ENCODE measurements at regions not wholly inside any gene's neighbourhood (a gene's known extent, or its start where the extent isn't known, plus 50 kb on each side); places are given as distances from the start of the nearest gene placed in this dataset.

DNA sequence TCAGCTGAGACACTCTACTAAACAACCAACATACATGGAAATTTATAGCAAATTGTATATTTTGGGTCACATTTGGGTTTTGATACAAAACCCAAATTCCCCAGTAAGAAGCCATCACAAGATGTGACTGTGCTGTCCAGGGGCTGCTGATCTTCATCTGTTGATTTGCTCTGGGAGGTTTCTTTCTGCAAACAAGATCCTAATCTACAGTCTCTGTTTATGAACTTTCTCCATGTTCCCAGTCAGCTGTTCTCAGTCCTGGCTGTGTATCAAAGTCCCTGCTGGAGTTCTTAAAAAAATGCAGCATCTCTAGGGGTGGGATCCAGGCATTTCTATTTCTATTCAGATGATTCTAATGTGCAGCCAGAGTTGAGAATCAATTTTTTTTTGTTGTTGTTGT, 85.1 kb downstream of the ATP23 start:
- no peak for TF ChIP-seq SUZ12 (IDR thresholded peaks at IDR 0.05; ENCODE audit: extremely low read depth, insufficient read depth, insufficient read length)
- TF ChIP-seq YY1 (IDR thresholded peaks at IDR 0.05; ENCODE audit: insufficient read depth, insufficient read length) = no peak
- no peak for TF ChIP-seq ZNF274 (IDR thresholded peaks at IDR 0.05; ENCODE audit: low read depth, low read length)
